Keratinocyte (primary cell): ENCODE measurements at regions not wholly inside any gene's neighbourhood (a gene's known extent, or its start where the extent isn't known, plus 50 kb on each side); places are given as distances from the start of the nearest gene placed in this dataset.

Source experiments
- DNase-seq: peaks from one replicate; pipeline ENCODE4 v3.0.0-alpha.2; 2011; ENCODE audit warnings: low read depth, missing footprints, low spot score
- FAIRE-seq: peaks from 2 replicates; lab custom pipeline; 2011; peaks lifted over from hg19 to GRCh38; lab: Jason Lieb, UNC
- H2AFZ ChIP-seq: 2 replicates; pipeline ENCODE4 v1.6.0; 2012; ENCODE audit warnings: low read length, control low read depth, inconsistent platforms; ENCODE audit not compliant: control insufficient read depth
- H3K27ac ChIP-seq: 2 replicates; pipeline ENCODE4 v1.5.1; 2011; ENCODE audit warnings: low read length; ENCODE audit not compliant: control insufficient read depth, insufficient read depth
- H3K27me3 ChIP-seq: 3 replicates; pipeline ENCODE4 v1.6.0; 2011; ENCODE audit warnings: low read length; ENCODE audit not compliant: control insufficient read depth, insufficient read depth; ENCODE audit errors: extremely low read depth
- H3K36me3 ChIP-seq, 2 experiments: 2 replicates in 1 of 2; 3 replicates in 1 of 2; pipeline ENCODE4 v1.5.1; 2011; ENCODE audit warnings: low read length in 2 of 2, mild to moderate bottlenecking in 1 of 2; ENCODE audit not compliant: control insufficient read depth in 2 of 2, insufficient read depth in 2 of 2; ENCODE audit errors: extremely low read depth in 1 of 2
- H3K4me1 ChIP-seq: 3 replicates; pipeline ENCODE4 v1.5.1; 2011; ENCODE audit warnings: low read length; ENCODE audit not compliant: control insufficient read depth, insufficient read depth; ENCODE audit errors: extremely low read depth
- H3K4me2 ChIP-seq: 3 replicates; pipeline ENCODE4 v1.6.0; 2011; ENCODE audit warnings: low read depth, low read length; ENCODE audit not compliant: control insufficient read depth, insufficient read depth; ENCODE audit errors: extremely low read depth
- H3K4me3 ChIP-seq, 3 experiments: fragments of 200-600 bp in 1 of 3; sonication (generic) in 1 of 3; 2 replicates in 2 of 3; 3 replicates in 1 of 3; pipeline ENCODE4 v1.5.1; 2011 to 2016; ENCODE audit warnings: low read length in 3 of 3, mild to moderate bottlenecking in 3 of 3, control low read depth in 2 of 3, inconsistent platforms in 1 of 3, low read depth in 1 of 3, mixed read lengths in 1 of 3, mixed run types in 1 of 3, moderate library complexity in 1 of 3; ENCODE audit not compliant: control insufficient read depth in 2 of 3, insufficient read depth in 2 of 3; ENCODE audit errors: extremely low read depth in 1 of 3
- H3K79me2 ChIP-seq: 2 replicates; pipeline ENCODE4 v1.6.0; 2012; ENCODE audit warnings: low read length; ENCODE audit not compliant: control insufficient read depth, insufficient read depth
- H3K9ac ChIP-seq: 3 replicates; pipeline ENCODE4 v1.6.0; 2011; ENCODE audit warnings: low read length; ENCODE audit not compliant: control insufficient read depth, insufficient read depth; ENCODE audit errors: extremely low read depth
- H3K9me1 ChIP-seq: 3 replicates; pipeline ENCODE4 v1.6.0; 2011; ENCODE audit warnings: low read length; ENCODE audit not compliant: control insufficient read depth, insufficient read depth; ENCODE audit errors: extremely low read depth
- H3K9me3 ChIP-seq: 2 replicates; pipeline ENCODE4 v1.5.1; 2012; ENCODE audit warnings: low read depth, low read length; ENCODE audit not compliant: control insufficient read depth
- H4K20me1 ChIP-seq: 3 replicates; pipeline ENCODE4 v1.6.0; 2011; ENCODE audit warnings: low read length; ENCODE audit not compliant: control insufficient read depth, insufficient read depth; ENCODE audit errors: extremely low read depth
- EZH2 ChIP-seq: IDR thresholded peaks from one replicate; pipeline ENCODE4 v1.6.1; 2012; ENCODE audit warnings: inconsistent platforms, mild to moderate bottlenecking, low read length, moderate library complexity
- dilution Hi-C: fragments of 300-500 bp; cut with MboI; formaldehyde crosslinking; loops from one replicate; pipeline ENCODE4 v1.7.0; 2020; ENCODE audit warnings: low sequenced_read_pairs; ENCODE audit not compliant: extremely low pct_ligation_motif_present
- TF ChIP-seq, protein P1 (sequence below), 3 experiments: IDR thresholded peaks in 1 of 3; conservative IDR thresholded peaks in 1 of 3; optimal IDR thresholded peaks in 1 of 3; 2 replicates in 2 of 3; 3 replicates in 1 of 3; pipeline versions ENCODE3 to v1.5.1; 2011; ENCODE audit warnings: low read length in 3 of 3, mild to moderate bottlenecking in 3 of 3, moderate library complexity in 2 of 3, control low read depth in 1 of 3, inconsistent platforms in 1 of 3; ENCODE audit not compliant: insufficient read depth in 2 of 3; ENCODE audit errors: extremely low read depth in 1 of 3

- Histone ChIP-seq H3K4me3 (no peak overlapping the region), H3K4me1 (no peaks in the 10 kb centered on the region), H3K4me2 (no peak overlapping the region), H3K9me3 (no peaks in the 10 kb centered on the region), H3K27me3 (no peaks in the 10 kb centered on the region), H3K79me2 (no peaks in the 10 kb centered on the region), H3K27ac (no peak overlapping the region), H4K20me1 (no peaks in the 10 kb centered on the region), H3K36me3 (no peaks in the 10 kb centered on the region), H3K9ac (no peak overlapping the region), H2AFZ (no peak overlapping the region), H3K9me1 (no peaks in the 10 kb centered on the region)
- DNase-seq, result no peak
- no peak for TF ChIP-seq EZH2
- TF ChIP-seq, protein P1, sequence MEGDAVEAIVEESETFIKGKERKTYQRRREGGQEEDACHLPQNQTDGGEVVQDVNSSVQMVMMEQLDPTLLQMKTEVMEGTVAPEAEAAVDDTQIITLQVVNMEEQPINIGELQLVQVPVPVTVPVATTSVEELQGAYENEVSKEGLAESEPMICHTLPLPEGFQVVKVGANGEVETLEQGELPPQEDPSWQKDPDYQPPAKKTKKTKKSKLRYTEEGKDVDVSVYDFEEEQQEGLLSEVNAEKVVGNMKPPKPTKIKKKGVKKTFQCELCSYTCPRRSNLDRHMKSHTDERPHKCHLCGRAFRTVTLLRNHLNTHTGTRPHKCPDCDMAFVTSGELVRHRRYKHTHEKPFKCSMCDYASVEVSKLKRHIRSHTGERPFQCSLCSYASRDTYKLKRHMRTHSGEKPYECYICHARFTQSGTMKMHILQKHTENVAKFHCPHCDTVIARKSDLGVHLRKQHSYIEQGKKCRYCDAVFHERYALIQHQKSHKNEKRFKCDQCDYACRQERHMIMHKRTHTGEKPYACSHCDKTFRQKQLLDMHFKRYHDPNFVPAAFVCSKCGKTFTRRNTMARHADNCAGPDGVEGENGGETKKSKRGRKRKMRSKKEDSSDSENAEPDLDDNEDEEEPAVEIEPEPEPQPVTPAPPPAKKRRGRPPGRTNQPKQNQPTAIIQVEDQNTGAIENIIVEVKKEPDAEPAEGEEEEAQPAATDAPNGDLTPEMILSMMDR (optimal IDR thresholded peaks at IDR 0.05 in 1 of 3, IDR thresholded peaks at IDR 0.05 in 1 of 3, conservative IDR thresholded peaks at IDR 0.05 in 1 of 3; ENCODE audit: extremely low read depth in 1 of 3, insufficient read depth in 2 of 3, low read length in 3 of 3), result no peak
- FAIRE-seq, result no peak
- dilution Hi-C loops, result no loop called here
These were observed 784.7 kb upstream of the AUTS2 start for GRCh38 chr7:68813551-68814080.

GRCh38 chr7:68816491-68816890, 781.8 kb upstream of the AUTS2 start:
- no peaks in the 10 kb centered on the region for H3K9me1 ChIP-seq
- TF ChIP-seq EZH2, result no peak
- TF ChIP-seq, protein P1 (optimal IDR thresholded peaks at IDR 0.05 in 1 of 3, IDR thresholded peaks at IDR 0.05 in 1 of 3, conservative IDR thresholded peaks at IDR 0.05 in 1 of 3; ENCODE audit: extremely low read depth in 1 of 3, insufficient read depth in 2 of 3, low read length in 3 of 3), result no peak
- no peak overlapping the region for H3K27ac ChIP-seq
- dilution Hi-C loops, result no loop called here
- no peak overlapping the region for H2AFZ ChIP-seq
- no peak for FAIRE-seq
- no peaks in the 10 kb centered on the region for H3K27me3 ChIP-seq
- no peaks in the 10 kb centered on the region for H3K4me1 ChIP-seq
- no peak overlapping the region for H3K4me3 ChIP-seq
- H3K79me2 ChIP-seq, result no peaks in the 10 kb centered on the region
- H3K9me3 ChIP-seq, result no peaks in the 10 kb centered on the region
- no peak overlapping the region for H3K9ac ChIP-seq
- no peak for DNase-seq
- no peaks in the 10 kb centered on the region for H4K20me1 ChIP-seq
- no peaks in the 10 kb centered on the region for H3K36me3 ChIP-seq
- no peak overlapping the region for H3K4me2 ChIP-seq
